Smooth muscle cell (in vitro differentiated cells): ENCODE measurements at regions not wholly inside any gene's neighbourhood (a gene's known extent, or its start where the extent isn't known, plus 50 kb on each side); places are given as distances from the start of the nearest gene placed in this dataset.
"Not testable (repeated sequence)": the region's sequence is repeated elsewhere in the genome, so short reads cannot be mapped to it uniquely, and the experiment has no call there.

Experiments used
- DNase-seq: peaks from one replicate; lab custom pipeline; 2025; ENCODE audit not compliant: unreplicated experiment; lab: John Stamatoyannopoulos, UW
- H2AFZ ChIP-seq: fragments of 200-600 bp; sonication (generic); 2 replicates; pipeline ENCODE4 v1.6.0; 2016; ENCODE audit warnings: antibody characterized with exemption, low read depth, mild to moderate bottlenecking
- H3F3A ChIP-seq: fragments of 200-600 bp; sonication (generic); 2 replicates; pipeline ENCODE4 v1.6.0; 2017; ENCODE audit warnings: antibody characterized with exemption, low read depth
- H3K27ac ChIP-seq: fragments of 200-600 bp; sonication (generic); 2 replicates; pipeline ENCODE4 v1.5.1; 2016; ENCODE audit warnings: low read depth, mild to moderate bottlenecking
- H3K27me3 ChIP-seq: fragments of 200-600 bp; sonication (generic); 2 replicates; pipeline ENCODE4 v1.6.1; 2016; ENCODE audit warnings: low read depth, mild to moderate bottlenecking
- H3K36me3 ChIP-seq: fragments of 200-600 bp; sonication (generic); 2 replicates; pipeline ENCODE4 v1.5.1; 2016; ENCODE audit warnings: low read depth
- H3K4me1 ChIP-seq: fragments of 200-600 bp; sonication (generic); 2 replicates; pipeline ENCODE4 v1.5.1; 2016; ENCODE audit warnings: low read depth
- H3K4me2 ChIP-seq: fragments of 200-600 bp; sonication (generic); 2 replicates; pipeline ENCODE4 v1.6.0; 2016; ENCODE audit warnings: mild to moderate bottlenecking
- H3K4me3 ChIP-seq: fragments of 200-600 bp; sonication (generic); 2 replicates; pipeline ENCODE4 v1.5.1; 2016; ENCODE audit warnings: mild to moderate bottlenecking
- H3K79me2 ChIP-seq: fragments of 200-600 bp; sonication (generic); 2 replicates; pipeline ENCODE4 v1.6.0; 2016; ENCODE audit warnings: low read depth, mild to moderate bottlenecking
- H3K9ac ChIP-seq: fragments of 200-600 bp; sonication (generic); 2 replicates; pipeline ENCODE4 v1.6.0; 2016; ENCODE audit warnings: low read depth
- H3K9me3 ChIP-seq: fragments of 200-600 bp; sonication (generic); replicated peaks from 2 replicates; pipeline ENCODE4 v1.5.1; 2016; ENCODE audit warnings: low read depth
- H4K20me1 ChIP-seq: fragments of 200-600 bp; sonication (generic); 2 replicates; pipeline ENCODE4 v1.6.0; 2016; ENCODE audit warnings: low read depth
- WGBS: methylation state at CpG from one replicate; pipeline ENCODE4 v1.1.7; 2016; ENCODE audit warnings: low lambda C conversion rate; 5-methylcytosine and 5-hydroxymethylcytosine counted together
- TF ChIP-seq, protein P1 (sequence below): fragments of 200-600 bp; sonication (generic); IDR thresholded peaks from 2 replicates; pipeline ENCODE4 v1.5.1; 2017; ENCODE audit warnings: borderline replicate concordance, mild to moderate bottlenecking, antibody characterized with exemption; ENCODE audit not compliant: insufficient read depth, poor library complexity, severe bottlenecking

DNA sequence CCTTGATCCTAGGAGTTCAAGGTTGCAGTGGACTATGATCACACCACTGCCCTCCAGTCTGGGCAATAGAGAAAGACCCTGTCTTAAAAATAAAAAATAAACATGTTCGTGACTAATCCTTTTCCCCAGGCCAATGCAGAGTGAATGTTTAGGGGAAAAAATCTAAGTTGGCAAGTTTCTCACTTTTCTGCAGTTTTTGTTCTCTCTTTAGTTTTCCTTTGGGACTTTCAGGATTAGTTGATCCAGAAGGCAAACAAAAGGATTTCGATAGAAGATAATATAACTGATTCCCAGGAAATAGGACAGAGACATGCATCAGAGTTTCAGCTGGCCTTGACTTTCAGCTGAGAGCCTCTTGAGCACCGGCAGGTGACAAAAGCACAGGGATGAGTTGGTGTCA is 53.3 kb downstream of the SOD2 start:
- H3K36me3 ChIP-seq: no peaks in the 10 kb centered on the region
- DNase-seq: no peak
- H3K4me2 ChIP-seq: no peak overlapping the region
- no peak overlapping the region for H3K4me3 ChIP-seq
- no peaks in the 10 kb centered on the region for H3K79me2 ChIP-seq
- H3K27me3 ChIP-seq: no peaks in the 10 kb centered on the region
- TF ChIP-seq, protein P1, sequence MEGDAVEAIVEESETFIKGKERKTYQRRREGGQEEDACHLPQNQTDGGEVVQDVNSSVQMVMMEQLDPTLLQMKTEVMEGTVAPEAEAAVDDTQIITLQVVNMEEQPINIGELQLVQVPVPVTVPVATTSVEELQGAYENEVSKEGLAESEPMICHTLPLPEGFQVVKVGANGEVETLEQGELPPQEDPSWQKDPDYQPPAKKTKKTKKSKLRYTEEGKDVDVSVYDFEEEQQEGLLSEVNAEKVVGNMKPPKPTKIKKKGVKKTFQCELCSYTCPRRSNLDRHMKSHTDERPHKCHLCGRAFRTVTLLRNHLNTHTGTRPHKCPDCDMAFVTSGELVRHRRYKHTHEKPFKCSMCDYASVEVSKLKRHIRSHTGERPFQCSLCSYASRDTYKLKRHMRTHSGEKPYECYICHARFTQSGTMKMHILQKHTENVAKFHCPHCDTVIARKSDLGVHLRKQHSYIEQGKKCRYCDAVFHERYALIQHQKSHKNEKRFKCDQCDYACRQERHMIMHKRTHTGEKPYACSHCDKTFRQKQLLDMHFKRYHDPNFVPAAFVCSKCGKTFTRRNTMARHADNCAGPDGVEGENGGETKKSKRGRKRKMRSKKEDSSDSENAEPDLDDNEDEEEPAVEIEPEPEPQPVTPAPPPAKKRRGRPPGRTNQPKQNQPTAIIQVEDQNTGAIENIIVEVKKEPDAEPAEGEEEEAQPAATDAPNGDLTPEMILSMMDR: no peak
- no peaks in the 10 kb centered on the region for H4K20me1 ChIP-seq
- 78% methylated on average over 3 of the region's 3 CpGs for WGBS
- no peaks in the 10 kb centered on the region for H3K4me1 ChIP-seq
- H3K9me3 ChIP-seq: no peaks in the 10 kb centered on the region
- no peak overlapping the region for H3K27ac ChIP-seq
- H2AFZ ChIP-seq: no peak overlapping the region
- H3K9ac ChIP-seq: no peak overlapping the region
- H3F3A ChIP-seq: no peaks in the 10 kb centered on the region

DNA sequence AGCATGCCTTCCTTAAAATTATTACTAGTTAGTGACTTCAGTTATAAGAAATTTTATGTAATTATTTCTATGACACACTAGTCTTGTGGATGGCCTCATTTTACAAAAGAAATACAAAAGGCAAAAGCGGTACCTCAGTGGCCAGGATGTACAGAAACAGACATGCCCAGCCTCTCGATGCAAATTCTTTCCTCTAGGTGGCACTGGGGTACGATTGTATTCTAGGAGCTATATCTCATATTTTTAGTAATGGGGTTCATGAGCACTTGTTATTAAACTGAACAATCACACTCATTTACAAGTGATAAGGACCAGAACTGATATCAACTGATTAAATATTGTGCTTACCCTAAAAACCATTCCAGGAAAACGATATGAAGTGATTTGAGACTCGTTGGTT is 59.8 kb downstream of the SOD2 start:
- Histone ChIP-seq H3K9ac (no peak overlapping the region), H3K4me2 (no peak overlapping the region), H3K27me3 (no peaks in the 10 kb centered on the region), H4K20me1 (no peaks in the 10 kb centered on the region), H3K79me2 (no peaks in the 10 kb centered on the region), H3K27ac (no peak overlapping the region), H3K4me1 (no peaks in the 10 kb centered on the region), H3K9me3 (no peaks in the 10 kb centered on the region), H3K4me3 (no peak overlapping the region), H3F3A (no peaks in the 10 kb centered on the region), H3K36me3 (no peaks in the 10 kb centered on the region), H2AFZ (no peak overlapping the region)
- TF ChIP-seq, protein P1: peak; percentile 40
- DNase-seq: no peak
- WGBS: 84% methylated on average over 5 of the region's 5 CpGs

DNA sequence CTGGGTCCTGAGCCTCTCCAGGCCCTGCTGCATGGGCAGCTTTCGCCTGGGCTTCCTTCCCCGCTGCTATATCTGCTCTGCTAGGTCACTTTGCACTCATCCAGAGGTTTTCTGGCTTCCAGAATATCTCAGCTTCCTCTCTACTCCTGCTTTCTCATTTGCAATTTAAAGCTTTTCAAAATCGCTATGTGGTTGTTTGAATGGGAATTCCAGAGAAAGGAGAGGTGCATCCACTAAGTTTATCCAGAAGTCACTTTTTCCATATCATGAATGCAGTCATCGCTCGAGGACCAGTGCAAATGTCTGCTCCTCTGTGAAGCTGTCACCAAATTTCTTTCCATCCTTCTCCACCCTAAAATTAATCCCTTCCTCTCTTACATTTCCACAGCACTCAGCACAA is 61.2 kb downstream of the SOD2 start:
- Histone ChIP-seq H3K4me1 (no peaks in the 10 kb centered on the region), H3K4me2 (no peak overlapping the region), H3K79me2 (no peaks in the 10 kb centered on the region), H3K36me3 (no peaks in the 10 kb centered on the region), H3K27ac (no peak overlapping the region), H3F3A (no peaks in the 10 kb centered on the region), H2AFZ (no peak overlapping the region), H3K27me3 (no peaks in the 10 kb centered on the region), H3K9me3 (no peaks in the 10 kb centered on the region), H3K9ac (no peak overlapping the region), H3K4me3 (no peak overlapping the region), H4K20me1 (no peaks in the 10 kb centered on the region)
- WGBS: 90% methylated on average over 5 of the region's 5 CpGs
- TF ChIP-seq, protein P1: no peak
- no peak for DNase-seq

DNA sequence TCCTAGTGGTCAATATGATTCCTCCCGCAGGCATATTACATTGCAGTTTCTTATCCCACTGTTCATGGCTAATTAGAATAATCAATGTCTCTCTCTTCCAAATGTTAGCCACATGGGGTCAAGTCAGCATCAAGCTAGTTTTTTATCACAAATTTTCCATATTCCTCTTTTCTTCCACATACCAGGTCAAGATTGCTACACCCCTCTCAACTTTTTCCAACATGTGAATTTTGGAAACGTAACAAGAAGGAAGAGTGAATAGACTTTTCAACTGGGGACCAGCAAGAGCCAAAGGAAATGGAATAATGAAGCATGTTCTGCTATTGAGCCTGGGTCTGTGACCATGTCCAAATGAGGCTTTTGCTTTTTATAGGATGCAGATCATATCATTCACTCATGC is 65.1 kb downstream of the SOD2 start:
- Histone ChIP-seq H2AFZ (no peak overlapping the region), H3K4me1 (no peaks in the 10 kb centered on the region), H3K4me2 (no peak overlapping the region), H3K27ac (no peak overlapping the region), H3K9ac (no peak overlapping the region), H3K9me3 (no peaks in the 10 kb centered on the region), H3K79me2 (no peaks in the 10 kb centered on the region), H3K27me3 (no peaks in the 10 kb centered on the region), H3F3A (no peaks in the 10 kb centered on the region), H3K4me3 (no peak overlapping the region), H3K36me3 (no peaks in the 10 kb centered on the region), H4K20me1 (no peaks in the 10 kb centered on the region)
- 87% methylated on average over 2 of the region's 2 CpGs for WGBS
- TF ChIP-seq, protein P1: no peak
- no peak for DNase-seq

DNA sequence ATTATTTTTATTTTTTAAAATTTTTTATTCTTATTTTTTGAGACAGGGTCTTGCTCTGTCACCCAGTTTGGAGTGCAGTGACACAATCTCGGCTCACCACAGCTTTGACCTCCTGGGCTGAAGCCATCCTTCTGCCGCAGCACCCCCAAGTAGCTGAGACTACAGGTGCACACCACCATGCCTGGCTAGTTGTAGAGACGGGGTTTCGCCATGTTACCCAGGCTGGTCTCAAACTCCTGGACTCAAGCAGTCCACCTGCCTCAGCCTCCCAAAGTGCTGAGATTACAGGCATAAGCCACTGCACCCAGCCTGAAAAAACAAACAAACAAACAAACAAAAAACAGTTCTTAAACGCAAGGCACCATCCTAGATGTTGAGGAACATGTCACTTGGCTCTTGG is 66.5 kb downstream of the SOD2 start:
- not testable (repeated sequence) for H3K4me2 ChIP-seq, H3K4me1 ChIP-seq, DNase-seq, H3K27ac ChIP-seq, H3K36me3 ChIP-seq, H3K4me3 ChIP-seq, H3F3A ChIP-seq, H3K9ac ChIP-seq, H3K9me3 ChIP-seq, H3K79me2 ChIP-seq, H4K20me1 ChIP-seq, H2AFZ ChIP-seq, H3K27me3 ChIP-seq
- WGBS: 92% methylated on average over 5 of the region's 5 CpGs
